Gastrocnemius medialis (tissue), 4 donors: ENCODE measurements at regions not wholly inside any gene's neighbourhood (a gene's known extent, or its start where the extent isn't known, plus 50 kb on each side); places are given as distances from the start of the nearest gene placed in this dataset.

ENCODE experiments used
- ATAC-seq, 2 donors: fragments of 150-250 bp; one replicate each; pipeline ENCODE4 v1.9.1; 2016
- DNase-seq, 2 donors: peaks; one replicate each; pipeline ENCODE4 v3.0.0-alpha.2; 2019
- H3K27ac ChIP-seq, 4 donors: fragments of 200-600 bp; sonication (generic); 1 replicate in 1 of 4; 2 replicates in 3 of 4; pipeline ENCODE4 v1.5.1; 2016 to 2018; ENCODE audit warnings: mild to moderate bottlenecking in 2 of 4, moderate library complexity in 1 of 4
- H3K27me3 ChIP-seq, 3 donors: fragments of 200-600 bp; sonication (generic) in 2 of 3; 1 replicate in 1 of 3; 2 replicates in 2 of 3; pipeline versions ENCODE4 v1.5.1 to v1.6.0; 2016 to 2019; ENCODE audit warnings: mild to moderate bottlenecking in 1 of 3, moderate library complexity in 1 of 3
- H3K36me3 ChIP-seq, 2 donors: fragments of 200-600 bp; sonication (generic) in 1 of 2; one replicate each; pipeline ENCODE4 v1.5.1; 2017 to 2018
- H3K4me1 ChIP-seq, 2 donors: fragments of 200-600 bp; sonication (generic) in 1 of 2; one replicate each; pipeline ENCODE4 v1.5.1; 2016 to 2017; ENCODE audit warnings: mild to moderate bottlenecking in 2 of 2
- H3K4me3 ChIP-seq, 4 donors: fragments of 200-600 bp; sonication (generic) in 3 of 4; 1 replicate in 1 of 4; 2 replicates in 3 of 4; pipeline ENCODE4 v1.5.1; 2016 to 2019; ENCODE audit warnings: mild to moderate bottlenecking in 2 of 4
- H3K9me3 ChIP-seq, 3 donors: fragments of 200-600 bp; sonication (generic) in 2 of 3; 1 replicate in 1 of 3; 2 replicates in 2 of 3; pipeline ENCODE4 v1.5.1; 2016 to 2019
- POLR2A ChIP-seq, 2 donors: fragments of 450-650 bp; IDR thresholded peaks; one replicate each; pipeline ENCODE4 v1.6.1; 2017; ENCODE audit warnings: antibody characterized with exemption in 2 of 2, mild to moderate bottlenecking in 2 of 2, moderate library complexity in 2 of 2
- in situ Hi-C, 4 donors: fragments of 200-750 bp; cut with MboI; loops; one replicate each; pipeline versions ENCODE4 v1.15.0 to v1.8.0; 2017; ENCODE audit warnings: low sequenced_read_pairs in 4 of 4
- intact Hi-C: fragments of 100-400 bp; cut with DNase I; formaldehyde crosslinking; loops from one replicate; pipeline ENCODE4 v1.15.1; 2023; ENCODE audit warnings: low total_unique reads
- TF ChIP-seq, protein P1 (sequence below), 5 experiments: fragments of 450-650 bp in 3 of 5; fragments of 200-600 bp in 2 of 5; sonication (generic) in 2 of 5; IDR thresholded peaks in 4 of 5; conservative IDR thresholded peaks in 1 of 5; 1 replicate in 4 of 5; 2 replicates in 1 of 5; pipeline ENCODE4 v1.5.1; 2016 to 2019; ENCODE audit warnings: antibody characterized with exemption in 5 of 5, mild to moderate bottlenecking in 3 of 5, moderate library complexity in 3 of 5

DNA sequence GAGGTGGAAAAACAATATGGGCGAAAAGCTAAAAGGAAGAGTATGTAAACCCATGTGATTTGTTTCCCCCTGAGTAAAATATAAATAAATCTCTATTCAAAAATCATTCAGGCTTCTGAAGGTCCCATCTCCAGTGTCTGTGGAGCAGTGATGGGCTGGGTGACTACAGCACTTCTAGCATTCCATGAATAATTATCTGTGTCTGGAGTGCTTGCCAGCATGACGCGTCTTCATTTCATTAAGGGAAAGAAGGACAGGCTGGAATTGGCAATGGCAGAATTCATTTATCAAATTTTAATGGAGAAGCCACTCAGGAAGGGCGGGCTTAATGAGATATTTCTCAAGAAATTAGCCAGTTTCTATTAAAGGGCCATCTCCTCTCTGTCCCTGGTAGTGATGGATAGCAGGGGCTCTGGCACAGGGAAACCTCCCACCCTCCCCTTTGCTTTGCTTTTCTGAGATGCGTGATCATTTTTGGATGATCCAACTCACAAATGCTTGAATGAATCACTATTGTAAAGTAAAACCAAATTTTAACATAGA is 916.3 kb upstream of the SEL1L start:
- H3K27ac ChIP-seq: no peak overlapping the region
- no peaks in the 10 kb centered on the region for H3K4me1 ChIP-seq
- H3K9me3 ChIP-seq: no peaks in the 10 kb centered on the region
- intact Hi-C loops (no loop called here), in situ Hi-C loops (no loop called here)
- no peaks in the 10 kb centered on the region for H3K36me3 ChIP-seq
- H3K4me3 ChIP-seq: no peak overlapping the region
- no peak for TF ChIP-seq POLR2A (IDR thresholded peaks at IDR 0.05)
- TF ChIP-seq, protein P1, sequence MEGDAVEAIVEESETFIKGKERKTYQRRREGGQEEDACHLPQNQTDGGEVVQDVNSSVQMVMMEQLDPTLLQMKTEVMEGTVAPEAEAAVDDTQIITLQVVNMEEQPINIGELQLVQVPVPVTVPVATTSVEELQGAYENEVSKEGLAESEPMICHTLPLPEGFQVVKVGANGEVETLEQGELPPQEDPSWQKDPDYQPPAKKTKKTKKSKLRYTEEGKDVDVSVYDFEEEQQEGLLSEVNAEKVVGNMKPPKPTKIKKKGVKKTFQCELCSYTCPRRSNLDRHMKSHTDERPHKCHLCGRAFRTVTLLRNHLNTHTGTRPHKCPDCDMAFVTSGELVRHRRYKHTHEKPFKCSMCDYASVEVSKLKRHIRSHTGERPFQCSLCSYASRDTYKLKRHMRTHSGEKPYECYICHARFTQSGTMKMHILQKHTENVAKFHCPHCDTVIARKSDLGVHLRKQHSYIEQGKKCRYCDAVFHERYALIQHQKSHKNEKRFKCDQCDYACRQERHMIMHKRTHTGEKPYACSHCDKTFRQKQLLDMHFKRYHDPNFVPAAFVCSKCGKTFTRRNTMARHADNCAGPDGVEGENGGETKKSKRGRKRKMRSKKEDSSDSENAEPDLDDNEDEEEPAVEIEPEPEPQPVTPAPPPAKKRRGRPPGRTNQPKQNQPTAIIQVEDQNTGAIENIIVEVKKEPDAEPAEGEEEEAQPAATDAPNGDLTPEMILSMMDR (IDR thresholded peaks at IDR 0.05 in 4 of 5, conservative IDR thresholded peaks at IDR 0.05 in 1 of 5): no peak
- no peak for ATAC-seq
- H3K27me3 ChIP-seq: no peaks in the 10 kb centered on the region
- DNase-seq: no peak

DNA sequence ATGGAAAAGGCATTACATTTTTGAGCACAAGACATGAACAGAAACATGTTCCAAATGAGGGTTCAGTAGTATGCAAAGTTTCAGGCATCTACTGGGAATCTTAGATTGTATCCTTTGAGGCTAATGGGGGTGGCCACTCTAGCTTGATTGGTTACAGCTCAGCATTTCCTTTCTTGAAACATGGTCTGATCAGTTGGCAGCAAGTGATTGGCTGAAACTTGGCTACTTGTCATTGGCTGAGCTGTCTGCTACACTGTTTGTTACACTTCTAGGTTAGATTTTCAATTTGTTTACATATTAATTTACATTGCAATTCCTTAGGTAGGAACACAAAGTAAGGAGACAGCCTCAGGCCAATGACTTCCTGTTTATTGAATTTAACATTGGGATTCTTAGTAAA is 918.0 kb upstream of the SEL1L start:
- Histone ChIP-seq H3K27me3 (no peaks in the 10 kb centered on the region), H3K36me3 (no peaks in the 10 kb centered on the region), H3K4me3 (no peak overlapping the region), H3K27ac (no peak overlapping the region), H3K4me1 (no peaks in the 10 kb centered on the region), H3K9me3 (no peaks in the 10 kb centered on the region)
- in situ Hi-C loops (no loop called here), intact Hi-C loops (no loop called here)
- DNase-seq (no peak), ATAC-seq (no peak)
- TF ChIP-seq, protein P1 (IDR thresholded peaks at IDR 0.05 in 4 of 5, conservative IDR thresholded peaks at IDR 0.05 in 1 of 5): no peak
- TF ChIP-seq POLR2A (IDR thresholded peaks at IDR 0.05): no peak

DNA sequence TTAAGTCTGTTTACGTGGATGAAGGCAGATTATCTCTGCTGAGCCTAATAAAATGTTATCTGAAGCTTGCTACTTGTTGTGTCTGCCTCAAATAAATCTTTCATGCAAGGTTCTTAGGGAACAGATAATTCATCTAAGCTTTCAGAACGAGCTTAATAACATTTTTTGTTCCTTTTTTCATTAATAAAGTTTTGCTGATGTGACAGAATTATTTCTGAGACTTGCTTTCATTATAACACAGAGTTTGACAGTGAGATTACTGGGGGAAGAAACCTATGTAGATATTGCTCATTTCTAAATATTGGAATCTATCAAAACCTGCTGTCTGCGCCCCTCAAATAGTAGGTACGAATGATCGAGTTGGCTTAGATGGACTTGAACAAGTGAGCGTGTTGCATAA is 948.7 kb upstream of the SEL1L start:
- H3K27me3 ChIP-seq: no peaks in the 10 kb centered on the region
- TF ChIP-seq, protein P1 (IDR thresholded peaks at IDR 0.05 in 4 of 5, conservative IDR thresholded peaks at IDR 0.05 in 1 of 5): no peak
- no peaks in the 10 kb centered on the region for H3K36me3 ChIP-seq
- no peaks in the 10 kb centered on the region for H3K9me3 ChIP-seq
- in situ Hi-C loops: no loop called here
- no peaks in the 10 kb centered on the region for H3K4me1 ChIP-seq
- intact Hi-C loops: no loop called here
- ATAC-seq: no peak
- no peak overlapping the region for H3K27ac ChIP-seq
- no peak for DNase-seq
- no peak overlapping the region for H3K4me3 ChIP-seq

DNA sequence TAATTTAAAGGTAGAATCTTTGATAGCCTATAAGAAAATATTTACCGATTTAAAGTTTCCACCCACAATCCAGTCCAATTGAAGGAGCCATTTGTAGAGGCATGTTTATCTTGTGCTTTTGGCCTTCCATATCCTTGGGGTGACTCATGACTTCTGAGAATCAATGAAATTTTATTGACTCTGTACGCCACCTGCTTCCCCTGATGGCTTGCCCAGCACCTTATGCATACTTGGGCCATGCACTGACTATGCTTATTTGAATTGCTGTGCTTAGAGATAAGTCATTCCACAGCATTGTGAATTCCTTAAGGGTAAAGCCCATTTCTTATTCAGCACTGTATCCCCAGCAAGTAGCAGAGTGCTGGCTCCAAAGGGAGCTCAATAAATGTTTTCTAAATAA is 954.8 kb upstream of the SEL1L start:
- ATAC-seq (no peak), DNase-seq (no peak)
- in situ Hi-C loops: no loop called here
- no peaks in the 10 kb centered on the region for H3K9me3 ChIP-seq
- H3K27ac ChIP-seq: no peak overlapping the region
- intact Hi-C loops: no loop called here
- no peaks in the 10 kb centered on the region for H3K36me3 ChIP-seq
- no peaks in the 10 kb centered on the region for H3K27me3 ChIP-seq
- no peak overlapping the region for H3K4me3 ChIP-seq
- H3K4me1 ChIP-seq: no peaks in the 10 kb centered on the region
- TF ChIP-seq, protein P1 (IDR thresholded peaks at IDR 0.05 in 4 of 5, conservative IDR thresholded peaks at IDR 0.05 in 1 of 5): no peak
- TF ChIP-seq POLR2A (IDR thresholded peaks at IDR 0.05): no peak

DNA sequence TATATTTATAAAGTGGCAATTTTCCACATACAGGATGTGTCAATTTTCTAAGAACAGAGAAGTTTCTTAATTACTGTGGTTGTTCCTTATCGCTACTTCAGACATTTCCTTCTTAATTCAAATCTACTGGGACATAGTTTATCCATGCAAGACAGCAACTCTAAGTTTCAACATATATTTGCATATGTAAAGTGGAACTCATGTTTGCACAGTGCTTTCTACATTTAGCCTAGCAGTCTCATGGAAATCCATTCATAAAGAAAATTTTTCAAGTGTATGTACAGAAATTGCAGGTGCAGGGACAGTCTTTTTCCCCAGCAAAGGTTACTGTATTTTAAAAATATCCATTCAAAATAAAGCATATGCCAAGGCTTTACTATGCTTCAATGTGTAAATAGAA is 956.7 kb upstream of the SEL1L start:
- no peak overlapping the region for H3K4me3 ChIP-seq
- ATAC-seq: no peak
- H3K27me3 ChIP-seq: no peaks in the 10 kb centered on the region
- H3K9me3 ChIP-seq: no peaks in the 10 kb centered on the region
- H3K27ac ChIP-seq: no peak overlapping the region
- in situ Hi-C loops (no loop called here), intact Hi-C loops (no loop called here)
- no peaks in the 10 kb centered on the region for H3K4me1 ChIP-seq
- TF ChIP-seq, protein P1 (IDR thresholded peaks at IDR 0.05 in 4 of 5, conservative IDR thresholded peaks at IDR 0.05 in 1 of 5): no peak
- no peak for TF ChIP-seq POLR2A (IDR thresholded peaks at IDR 0.05)
- H3K36me3 ChIP-seq: no peaks in the 10 kb centered on the region
- DNase-seq: no peak
